Large intestine (tissue), 3 donors: ENCODE measurements at regions not wholly inside any gene's neighbourhood (a gene's known extent, or its start where the extent isn't known, plus 50 kb on each side); places are given as distances from the start of the nearest gene placed in this dataset.
"Not testable (repeated sequence)": the region's sequence is repeated elsewhere in the genome, so short reads cannot be mapped to it uniquely, and the experiment has no call there.

ENCODE experiments used
- DNase-seq, 2 donors: peaks; one replicate each; pipeline versions ENCODE4 v3.0.0 to v3.0.0-alpha.2; 2013
- H3K27ac ChIP-seq: one replicate; pipeline ENCODE4 v1.5.1; 2013; ENCODE audit warnings: low read length
- H3K27me3 ChIP-seq: 2 replicates; pipeline ENCODE4 v1.6.1; 2013; ENCODE audit warnings: low read length; ENCODE audit not compliant: control insufficient read depth, insufficient read depth
- H3K36me3 ChIP-seq: 2 replicates; pipeline ENCODE4 v1.6.1; 2013; ENCODE audit warnings: low read length; ENCODE audit not compliant: control insufficient read depth, insufficient read depth
- H3K4me1 ChIP-seq: one replicate; pipeline ENCODE4 v1.6.1; 2013; ENCODE audit warnings: low read length; ENCODE audit not compliant: control insufficient read depth, insufficient read depth
- H3K4me3 ChIP-seq: one replicate; pipeline ENCODE4 v1.5.1; 2013; ENCODE audit warnings: low read length
- H3K9me3 ChIP-seq: one replicate; pipeline ENCODE4 v1.6.1; 2013; ENCODE audit warnings: mild to moderate bottlenecking, low read depth, low read length, moderate library complexity; ENCODE audit not compliant: control insufficient read depth
- WGBS: methylation state at CpG from one replicate; pipeline ENCODE4 v1.1.5; 2013; ENCODE audit warnings: low lambda C conversion rate; ENCODE audit not compliant: insufficient coverage; 5-methylcytosine and 5-hydroxymethylcytosine counted together

GRCh38 chr2:167729911-167730310 lies 517.5 kb downstream of the STK39 start:
- 100% methylated on average over 3 of the region's 3 CpGs for WGBS
- H3K4me3 ChIP-seq: no peak overlapping the region
- no peak for DNase-seq
- H3K27me3 ChIP-seq: no peaks in the 10 kb centered on the region
- H3K9me3 ChIP-seq: no peaks in the 10 kb centered on the region
- H3K4me1 ChIP-seq: no peaks in the 10 kb centered on the region
- no peak overlapping the region for H3K27ac ChIP-seq
- no peaks in the 10 kb centered on the region for H3K36me3 ChIP-seq

- H3K9me3 ChIP-seq: no peaks in the 10 kb centered on the region
- H3K27me3 ChIP-seq: no peaks in the 10 kb centered on the region
- WGBS: 42% methylated on average over 2 of the region's 2 CpGs
- no peaks in the 10 kb centered on the region for H3K4me1 ChIP-seq
- H3K27ac ChIP-seq: no peak overlapping the region
- H3K4me3 ChIP-seq: no peak overlapping the region
- no peaks in the 10 kb centered on the region for H3K36me3 ChIP-seq
- peak in 1 of 2 donors; percentile 13 for DNase-seq
Observed at GRCh38 chr2:167726788-167727187, 520.6 kb downstream of the STK39 start.

- H3K4me1 ChIP-seq: no peaks in the 10 kb centered on the region
- WGBS: no CpG with 5 or more reads among the region's 3 CpGs
- no peak overlapping the region for H3K27ac ChIP-seq
- DNase-seq: no peak
- no peaks in the 10 kb centered on the region for H3K27me3 ChIP-seq
- H3K9me3 ChIP-seq: no peaks in the 10 kb centered on the region
- no peaks in the 10 kb centered on the region for H3K36me3 ChIP-seq
- no peak overlapping the region for H3K4me3 ChIP-seq
Observed at GRCh38 chr2:167721593-167721992, 525.8 kb downstream of the STK39 start.

GRCh38 chr2:167719410-167719809 lies 528.0 kb downstream of the STK39 start:
- Histone ChIP-seq H3K4me1 (no peaks in the 10 kb centered on the region), H3K4me3 (no peak overlapping the region)
- WGBS: no CpG with 5 or more reads among the region's 4 CpGs

GRCh38 chr2:167718560-167718959 lies 528.8 kb downstream of the STK39 start:
- DNase-seq: peak in 1 of 2 donors; percentile 0
- no peaks in the 10 kb centered on the region for H3K36me3 ChIP-seq

More at GRCh38 chr2:167719410-167719809, 528.0 kb downstream of the STK39 start:
- no peak for DNase-seq
- Histone ChIP-seq H3K36me3 (no peaks in the 10 kb centered on the region), H3K27me3 (no peaks in the 10 kb centered on the region), H3K9me3 (peaks cover 4% of the 10 kb centered on the region), H3K27ac (no peak overlapping the region)

GRCh38 chr2:167715932-167716331 lies 531.5 kb downstream of the STK39 start:
- Histone ChIP-seq H3K4me3 (no peak overlapping the region), H3K4me1 (no peaks in the 10 kb centered on the region), H3K36me3 (no peaks in the 10 kb centered on the region), H3K9me3 (peaks cover 4% of the 10 kb centered on the region), H3K27ac (no peak overlapping the region), H3K27me3 (no peaks in the 10 kb centered on the region)
- WGBS: no CpG with 5 or more reads among the region's 29 CpGs
- DNase-seq: no peak

More at GRCh38 chr2:167718560-167718959, 528.8 kb downstream of the STK39 start:
- H3K4me3 ChIP-seq: no peak overlapping the region
- WGBS: no CpG with 5 or more reads among the region's 1 CpG
- peaks cover 4% of the 10 kb centered on the region for H3K9me3 ChIP-seq
- H3K4me1 ChIP-seq: no peaks in the 10 kb centered on the region
- H3K27me3 ChIP-seq: no peaks in the 10 kb centered on the region
- H3K27ac ChIP-seq: no peak overlapping the region

GRCh38 chr2:167715498-167715897 lies 531.9 kb downstream of the STK39 start:
- not testable (repeated sequence) for H3K9me3 ChIP-seq, H3K27me3 ChIP-seq, H3K4me3 ChIP-seq, H3K36me3 ChIP-seq, DNase-seq, H3K27ac ChIP-seq, H3K4me1 ChIP-seq
- WGBS: 77% methylated on average over 2 of the region's 4 CpGs

GRCh38 chr2:167712275-167712674 lies 535.1 kb downstream of the STK39 start:
- WGBS: 100% methylated on average over 1 of the region's 1 CpG
- H3K36me3 ChIP-seq: no peaks in the 10 kb centered on the region
- no peaks in the 10 kb centered on the region for H3K4me1 ChIP-seq
- peaks cover 4% of the 10 kb centered on the region for H3K9me3 ChIP-seq
- DNase-seq: no peak
- no peak overlapping the region for H3K27ac ChIP-seq
- no peak overlapping the region for H3K4me3 ChIP-seq
- no peaks in the 10 kb centered on the region for H3K27me3 ChIP-seq

GRCh38 chr2:167708998-167709397 lies 538.4 kb downstream of the STK39 start:
- H3K4me3 ChIP-seq: no peak overlapping the region
- no peak for DNase-seq
- no peak overlapping the region for H3K27ac ChIP-seq
- no peaks in the 10 kb centered on the region for H3K9me3 ChIP-seq
- no peaks in the 10 kb centered on the region for H3K4me1 ChIP-seq
- H3K27me3 ChIP-seq: no peaks in the 10 kb centered on the region
- H3K36me3 ChIP-seq: no peaks in the 10 kb centered on the region

GRCh38 chr2:167706800-167707199 lies 540.6 kb downstream of the STK39 start:
- H3K36me3 ChIP-seq: no peaks in the 10 kb centered on the region
- no peak overlapping the region for H3K4me3 ChIP-seq
- H3K9me3 ChIP-seq: no peaks in the 10 kb centered on the region
- 67% methylated on average over 1 of the region's 2 CpGs for WGBS
- DNase-seq: no peak
- H3K4me1 ChIP-seq: no peaks in the 10 kb centered on the region
- H3K27ac ChIP-seq: no peak overlapping the region
- no peaks in the 10 kb centered on the region for H3K27me3 ChIP-seq

- H3K4me3 ChIP-seq: no peak overlapping the region
- no peak for DNase-seq
- H3K36me3 ChIP-seq: no peaks in the 10 kb centered on the region
- no peak overlapping the region for H3K27ac ChIP-seq
- H3K9me3 ChIP-seq: no peaks in the 10 kb centered on the region
- H3K27me3 ChIP-seq: no peaks in the 10 kb centered on the region
- WGBS: 83% methylated on average over 1 of the region's 3 CpGs
- H3K4me1 ChIP-seq: no peaks in the 10 kb centered on the region
Observed at GRCh38 chr2:167703441-167703840, 544.0 kb downstream of the STK39 start.
